ENCODE measurements at regions not wholly inside any gene's neighbourhood (a gene's known extent, or its start where the extent isn't known, plus 50 kb on each side); places are given as distances from the start of the nearest gene placed in this dataset.
A peak's percentile ranks its signal among the peaks of the same experiment; 100 is the strongest.

- Histone ChIP-seq H3K27me3 (ENCODE audit: control insufficient read depth, extremely low read depth, insufficient read depth, low read length) (no peaks in the 10 kb centered on the region), H3K9me1 (ENCODE audit: control insufficient read depth, extremely low read depth, insufficient read depth, low read length) (no peaks in the 10 kb centered on the region), H2AFZ (ENCODE audit: control insufficient read depth, low read length) (no peak overlapping the region), H3K79me2 (ENCODE audit: control insufficient read depth, insufficient read depth, low read length) (no peaks in the 10 kb centered on the region), H3K27ac (ENCODE audit: control insufficient read depth, insufficient read depth, low read length) (no peak overlapping the region), H3K4me1 (ENCODE audit: control insufficient read depth, extremely low read depth, insufficient read depth, low read length) (no peaks in the 10 kb centered on the region), H3K36me3 (ENCODE audit: control insufficient read depth in 2 of 2, extremely low read depth in 1 of 2, insufficient read depth in 2 of 2, low read length in 2 of 2) (no peaks in the 10 kb centered on the region), H3K4me3 (ENCODE audit: control insufficient read depth in 2 of 3, extremely low read depth in 1 of 3, insufficient read depth in 2 of 3, low read depth in 1 of 3, low read length in 3 of 3) (no peak overlapping the region), H3K9me3 (ENCODE audit: control insufficient read depth, low read depth, low read length) (no peaks in the 10 kb centered on the region), H4K20me1 (ENCODE audit: control insufficient read depth, extremely low read depth, insufficient read depth, low read length) (no peaks in the 10 kb centered on the region), H3K9ac (ENCODE audit: control insufficient read depth, extremely low read depth, insufficient read depth, low read length) (no peak overlapping the region), H3K4me2 (ENCODE audit: control insufficient read depth, extremely low read depth, insufficient read depth, low read depth, low read length) (no peak overlapping the region)
- DNase-seq (ENCODE audit: low read depth, low spot score) (no peak), FAIRE-seq (no peak)
- no peak for TF ChIP-seq EZH2 (IDR thresholded peaks at IDR 0.05; ENCODE audit: low read length)
- TF ChIP-seq CTCF (optimal IDR thresholded peaks at IDR 0.05 in 1 of 3, IDR thresholded peaks at IDR 0.05 in 1 of 3, conservative IDR thresholded peaks at IDR 0.05 in 1 of 3; ENCODE audit: extremely low read depth in 1 of 3, insufficient read depth in 2 of 3, low read length in 3 of 3), result no peak
- dilution Hi-C loops (cut with MboI; ENCODE audit: extremely low pct_ligation_motif_present, low sequenced_read_pairs), result no loop called here
These were observed 133.4 kb upstream of the GRID2 start for GRCh38 chr4:92170340-92170739.

GRCh38 chr4:92172203-92172602 is 131.6 kb upstream of the GRID2 start:
- no peak overlapping the region for H2AFZ ChIP-seq (ENCODE audit: control insufficient read depth, low read length)
- no peak overlapping the region for H3K27ac ChIP-seq (ENCODE audit: control insufficient read depth, insufficient read depth, low read length)
- dilution Hi-C loops (cut with MboI; ENCODE audit: extremely low pct_ligation_motif_present, low sequenced_read_pairs), result no loop called here
- no peaks in the 10 kb centered on the region for H3K36me3 ChIP-seq (ENCODE audit: control insufficient read depth in 2 of 2, extremely low read depth in 1 of 2, insufficient read depth in 2 of 2, low read length in 2 of 2)
- TF ChIP-seq CTCF (optimal IDR thresholded peaks at IDR 0.05 in 1 of 3, IDR thresholded peaks at IDR 0.05 in 1 of 3, conservative IDR thresholded peaks at IDR 0.05 in 1 of 3; ENCODE audit: extremely low read depth in 1 of 3, insufficient read depth in 2 of 3, low read length in 3 of 3), result peak in 1 of 3 experiments; percentile 15
- no peak for TF ChIP-seq EZH2 (IDR thresholded peaks at IDR 0.05; ENCODE audit: low read length)
- no peak for FAIRE-seq
- no peak overlapping the region for H3K9ac ChIP-seq (ENCODE audit: control insufficient read depth, extremely low read depth, insufficient read depth, low read length)
- H3K79me2 ChIP-seq (ENCODE audit: control insufficient read depth, insufficient read depth, low read length), result no peaks in the 10 kb centered on the region
- H3K4me1 ChIP-seq (ENCODE audit: control insufficient read depth, extremely low read depth, insufficient read depth, low read length), result no peaks in the 10 kb centered on the region
- H3K27me3 ChIP-seq (ENCODE audit: control insufficient read depth, extremely low read depth, insufficient read depth, low read length), result no peaks in the 10 kb centered on the region
- H3K9me1 ChIP-seq (ENCODE audit: control insufficient read depth, extremely low read depth, insufficient read depth, low read length), result no peaks in the 10 kb centered on the region
- no peak overlapping the region for H3K4me2 ChIP-seq (ENCODE audit: control insufficient read depth, extremely low read depth, insufficient read depth, low read depth, low read length)
- H4K20me1 ChIP-seq (ENCODE audit: control insufficient read depth, extremely low read depth, insufficient read depth, low read length), result no peaks in the 10 kb centered on the region
- H3K9me3 ChIP-seq (ENCODE audit: control insufficient read depth, low read depth, low read length), result no peaks in the 10 kb centered on the region
- DNase-seq (ENCODE audit: low read depth, low spot score), result no peak
- H3K4me3 ChIP-seq (ENCODE audit: control insufficient read depth in 2 of 3, extremely low read depth in 1 of 3, insufficient read depth in 2 of 3, low read depth in 1 of 3, low read length in 3 of 3), result no peak overlapping the region
